GM19238 (cell line): ENCODE measurements at regions not wholly inside any gene's neighbourhood (a gene's known extent, or its start where the extent isn't known, plus 50 kb on each side); places are given as distances from the start of the nearest gene placed in this dataset.
"Not testable (repeated sequence)": the region's sequence is repeated elsewhere in the genome, so short reads cannot be mapped to it uniquely, and the experiment has no call there.

Experiments used
- DNase-seq: peaks from one replicate; pipeline ENCODE4 v3.0.0; 2011; ENCODE audit warnings: low spot score; ENCODE audit not compliant: insufficient read length

- DNase-seq, result no peak
Measured at GRCh38 chr2:175832866-175833265, 169.2 kb downstream of the LNPK start.

- DNase-seq, result no peak
Measured at GRCh38 chr2:175829741-175830140, 172.3 kb downstream of the LNPK start.

GRCh38 chr2:175827856-175828255 lies 174.2 kb downstream of the LNPK start:
- DNase-seq, result no peak

GRCh38 chr2:175824243-175824642 lies 177.8 kb downstream of the LNPK start:
- no peak for DNase-seq

- DNase-seq, result no peak
Measured at GRCh38 chr2:175823707-175824073, 178.4 kb downstream of the LNPK start.

GRCh38 chr2:175823002-175823706 lies 178.9 kb downstream of the LNPK start:
- DNase-seq, result no peak

GRCh38 chr2:175817221-175817620 lies 184.8 kb downstream of the LNPK start:
- no peak for DNase-seq

- DNase-seq, result no peak
Measured at GRCh38 chr2:175815537-175815936, 186.5 kb downstream of the LNPK start.

GRCh38 chr2:175811971-175812370 lies 190.1 kb downstream of the LNPK start:
- no peak for DNase-seq

GRCh38 chr2:175808858-175809257 lies 193.2 kb downstream of the LNPK start:
- DNase-seq, result no peak

GRCh38 chr2:175808078-175808477 lies 194.0 kb downstream of the LNPK start:
- no peak for DNase-seq

GRCh38 chr2:175807031-175807873 lies 194.8 kb downstream of the LNPK start:
- no peak for DNase-seq

GRCh38 chr2:175806570-175806969 lies 195.5 kb downstream of the LNPK start:
- DNase-seq, result no peak

- DNase-seq, result no peak
Measured at GRCh38 chr2:175806125-175806490, 196.0 kb downstream of the LNPK start.

- DNase-seq, result no peak
Measured at GRCh38 chr2:175805442-175806124, 196.5 kb downstream of the LNPK start.

- no peak for DNase-seq
Measured at GRCh38 chr2:175804122-175804521, 197.9 kb downstream of the LNPK start.

- not testable (repeated sequence) for DNase-seq
Measured at GRCh38 chr2:175796422-175796821, 205.6 kb downstream of the LNPK start.

GRCh38 chr2:175793648-175794047 lies 208.4 kb downstream of the LNPK start:
- DNase-seq, result no peak

- no peak for DNase-seq
Measured at GRCh38 chr2:175792881-175793280, 209.2 kb downstream of the LNPK start.

- DNase-seq, result no peak
Measured at GRCh38 chr2:175792199-175792598, 209.9 kb downstream of the LNPK start.

GRCh38 chr2:175786471-175787124 lies 215.5 kb downstream of the LNPK start:
- DNase-seq, result no peak

GRCh38 chr2:175777337-175777736 lies 224.7 kb downstream of the LNPK start:
- DNase-seq, result not testable (repeated sequence)
